PFSK-1 (cell line): ENCODE measurements at regions not wholly inside any gene's neighbourhood (a gene's known extent, or its start where the extent isn't known, plus 50 kb on each side); places are given as distances from the start of the nearest gene placed in this dataset.

Experiments used
- FOXP2 ChIP-seq: optimal IDR thresholded peaks from 2 replicates; pipeline ENCODE3; 2011; ENCODE audit warnings: borderline replicate concordance, control low read depth, inconsistent platforms; ENCODE audit not compliant: insufficient read depth; ENCODE audit errors: extremely low read length, extremely low read depth
- POLR2AphosphoS5 ChIP-seq: IDR thresholded peaks from 2 replicates; pipeline ENCODE4 v1.6.1; 2012; ENCODE audit warnings: low read depth, mild to moderate bottlenecking, control low read depth, low read length, moderate library complexity
- REST ChIP-seq, 2 experiments: IDR thresholded peaks; 2 replicates each; pipeline versions ENCODE4 v1.6.1 to v1.8.0; 2011 to 2012; ENCODE audit warnings: low read depth in 2 of 2, low read length in 2 of 2, control low read depth in 1 of 2, inconsistent platforms in 1 of 2, mild to moderate bottlenecking in 1 of 2, moderate library complexity in 1 of 2; ENCODE audit not compliant: insufficient read depth in 1 of 2
- SIN3A ChIP-seq: IDR thresholded peaks from 2 replicates; pipeline ENCODE4 v1.6.1; 2012; ENCODE audit warnings: mild to moderate bottlenecking, low read length, moderate library complexity, borderline replicate concordance; ENCODE audit not compliant: insufficient read depth
- TAF1 ChIP-seq: IDR thresholded peaks from 2 replicates; pipeline ENCODE4 v1.6.1; 2012; ENCODE audit warnings: low read length, control low read depth, borderline replicate concordance; ENCODE audit not compliant: insufficient read depth

GRCh38 chr2:144748443-144748842, 228.5 kb upstream of the ZEB2 start:
- TF ChIP-seq POLR2AphosphoS5, result no peak
- no peak for TF ChIP-seq REST (IDR thresholded peaks at IDR 0.05; ENCODE audit: insufficient read depth in 1 of 2, low read depth in 2 of 2, low read length in 2 of 2)
- TF ChIP-seq TAF1, result no peak
- no peak for TF ChIP-seq SIN3A
- TF ChIP-seq FOXP2, result no peak
